ENCODE measurements at regions not wholly inside any gene's neighbourhood (a gene's known extent, or its start where the extent isn't known, plus 50 kb on each side); places are given as distances from the start of the nearest gene placed in this dataset.

DNA sequence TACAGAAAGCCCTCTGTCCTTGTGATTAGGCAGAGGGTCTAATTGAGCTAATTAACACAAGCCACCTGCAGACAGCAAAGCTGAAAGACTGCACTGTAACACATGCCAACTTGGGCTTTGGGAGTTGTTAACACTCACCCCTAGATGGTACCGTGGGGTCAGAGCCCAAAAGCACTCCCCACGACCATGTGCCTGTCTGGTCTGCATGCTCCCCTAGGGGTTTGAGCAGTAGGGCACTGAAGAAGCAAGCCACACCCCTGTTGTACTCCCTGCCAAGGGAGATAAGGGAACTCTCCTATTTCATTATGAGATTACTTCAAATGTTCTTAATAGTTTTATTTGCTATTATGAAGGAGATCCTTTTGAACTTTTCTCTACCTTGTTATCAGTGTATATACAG, 560.1 kb upstream of the FSHR start:
- FAIRE-seq (no peak), ATAC-seq (no peak), DNase-seq (ENCODE audit: low read depth, low spot score) (no peak)
- Histone ChIP-seq H3K79me2 (ENCODE audit: control insufficient read depth, insufficient read depth, low read length) (no peaks in the 10 kb centered on the region), H3K9me3 (replicated peaks; ENCODE audit: control insufficient read depth, insufficient read depth, low read length) (no peaks in the 10 kb centered on the region), H3K9ac (ENCODE audit: control insufficient read depth, insufficient read depth, low read length) (no peak overlapping the region), H3K27me3 (replicated peaks in 1 of 2; ENCODE audit: control insufficient read depth in 2 of 2, insufficient read depth in 2 of 2, low read length in 1 of 2) (no peaks in the 10 kb centered on the region), H3K4me2 (ENCODE audit: control insufficient read depth, insufficient read depth) (no peak overlapping the region), H3K4me3 (no peak overlapping the region), H4K20me1 (ENCODE audit: control insufficient read depth, insufficient read depth) (no peaks in the 10 kb centered on the region), H3K36me3 (ENCODE audit: control insufficient read depth in 2 of 2, insufficient read depth in 2 of 2, low read length in 1 of 2) (no peaks in the 10 kb centered on the region), H2AFZ (ENCODE audit: control insufficient read depth, low read depth, low read length) (no peak overlapping the region), H3K27ac (ENCODE audit: control insufficient read depth, insufficient read depth) (no peak overlapping the region), H3K4me1 (ENCODE audit: control insufficient read depth, insufficient read depth, low read length) (no peaks in the 10 kb centered on the region)
- ChIA-PET RAD21 (ENCODE audit: unreplicated experiment) (no interaction called here), CTCF (interaction anchor here (1.3 kb wide), 1 partner anchor 429 kb away, joined by 6 read pairs; no protein-coding TSS in a partner anchor), POLR2A (no interaction called here), SMC1A (ENCODE audit: uncharacterized antibody, unreplicated experiment) (no interaction called here)
- BruUV-seq (replicated peaks) = no TSS peak
- TF ChIP-seq, protein P1, sequence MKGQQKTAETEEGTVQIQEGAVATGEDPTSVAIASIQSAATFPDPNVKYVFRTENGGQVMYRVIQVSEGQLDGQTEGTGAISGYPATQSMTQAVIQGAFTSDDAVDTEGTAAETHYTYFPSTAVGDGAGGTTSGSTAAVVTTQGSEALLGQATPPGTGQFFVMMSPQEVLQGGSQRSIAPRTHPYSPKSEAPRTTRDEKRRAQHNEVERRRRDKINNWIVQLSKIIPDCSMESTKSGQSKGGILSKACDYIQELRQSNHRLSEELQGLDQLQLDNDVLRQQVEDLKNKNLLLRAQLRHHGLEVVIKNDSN (IDR thresholded peaks at IDR 0.05; ENCODE audit: borderline replicate concordance, extremely low read length, insufficient read depth, low read depth, low read length) = no peak
- no peak for TF ChIP-seq EGR1 (IDR thresholded peaks at IDR 0.05; ENCODE audit: borderline replicate concordance in 1 of 2, low read depth in 2 of 2, low read length in 2 of 2)
- TF ChIP-seq POU2F2 (IDR thresholded peaks at IDR 0.05; ENCODE audit: borderline replicate concordance, low read depth, low read length) = no peak
- TF ChIP-seq NRF1 (conservative IDR thresholded peaks at IDR 0.05; ENCODE audit: low read depth, low read length) = no peak
- no peak for TF ChIP-seq SREBF2 (IDR thresholded peaks at IDR 0.05; ENCODE audit: low read length)
- no peak for TF ChIP-seq RAD51 (IDR thresholded peaks at IDR 0.05)
- TF ChIP-seq, protein P2, sequence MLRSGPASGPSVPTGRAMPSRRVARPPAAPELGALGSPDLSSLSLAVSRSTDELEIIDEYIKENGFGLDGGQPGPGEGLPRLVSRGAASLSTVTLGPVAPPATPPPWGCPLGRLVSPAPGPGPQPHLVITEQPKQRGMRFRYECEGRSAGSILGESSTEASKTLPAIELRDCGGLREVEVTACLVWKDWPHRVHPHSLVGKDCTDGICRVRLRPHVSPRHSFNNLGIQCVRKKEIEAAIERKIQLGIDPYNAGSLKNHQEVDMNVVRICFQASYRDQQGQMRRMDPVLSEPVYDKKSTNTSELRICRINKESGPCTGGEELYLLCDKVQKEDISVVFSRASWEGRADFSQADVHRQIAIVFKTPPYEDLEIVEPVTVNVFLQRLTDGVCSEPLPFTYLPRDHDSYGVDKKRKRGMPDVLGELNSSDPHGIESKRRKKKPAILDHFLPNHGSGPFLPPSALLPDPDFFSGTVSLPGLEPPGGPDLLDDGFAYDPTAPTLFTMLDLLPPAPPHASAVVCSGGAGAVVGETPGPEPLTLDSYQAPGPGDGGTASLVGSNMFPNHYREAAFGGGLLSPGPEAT (IDR thresholded peaks at IDR 0.05; ENCODE audit: low read depth) = no peak
- TF ChIP-seq, protein P3, sequence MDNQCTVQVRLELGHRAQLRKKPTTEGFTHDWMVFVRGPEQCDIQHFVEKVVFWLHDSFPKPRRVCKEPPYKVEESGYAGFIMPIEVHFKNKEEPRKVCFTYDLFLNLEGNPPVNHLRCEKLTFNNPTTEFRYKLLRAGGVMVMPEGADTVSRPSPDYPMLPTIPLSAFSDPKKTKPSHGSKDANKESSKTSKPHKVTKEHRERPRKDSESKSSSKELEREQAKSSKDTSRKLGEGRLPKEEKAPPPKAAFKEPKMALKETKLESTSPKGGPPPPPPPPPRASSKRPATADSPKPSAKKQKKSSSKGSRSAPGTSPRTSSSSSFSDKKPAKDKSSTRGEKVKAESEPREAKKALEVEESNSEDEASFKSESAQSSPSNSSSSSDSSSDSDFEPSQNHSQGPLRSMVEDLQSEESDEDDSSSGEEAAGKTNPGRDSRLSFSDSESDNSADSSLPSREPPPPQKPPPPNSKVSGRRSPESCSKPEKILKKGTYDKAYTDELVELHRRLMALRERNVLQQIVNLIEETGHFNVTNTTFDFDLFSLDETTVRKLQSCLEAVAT (IDR thresholded peaks at IDR 0.05) = no peak
- TF ChIP-seq ZNF24 (IDR thresholded peaks at IDR 0.05) = no peak
- TF ChIP-seq HCFC1 (IDR thresholded peaks at IDR 0.05; ENCODE audit: low read length) = no peak
- TF ChIP-seq NFYB (IDR thresholded peaks at IDR 0.05; ENCODE audit: insufficient read depth, low read depth, low read length) = no peak
- TF ChIP-seq JUND (IDR thresholded peaks at IDR 0.05; ENCODE audit: low read depth, low read length) = no peak
- no peak for TF ChIP-seq MYB (IDR thresholded peaks at IDR 0.05; ENCODE audit: borderline replicate concordance, low read depth, low read length)
- TF ChIP-seq PAX5 (IDR thresholded peaks at IDR 0.05; ENCODE audit: borderline replicate concordance, low read depth, low read length) = no peak
- TF ChIP-seq, protein P4, sequence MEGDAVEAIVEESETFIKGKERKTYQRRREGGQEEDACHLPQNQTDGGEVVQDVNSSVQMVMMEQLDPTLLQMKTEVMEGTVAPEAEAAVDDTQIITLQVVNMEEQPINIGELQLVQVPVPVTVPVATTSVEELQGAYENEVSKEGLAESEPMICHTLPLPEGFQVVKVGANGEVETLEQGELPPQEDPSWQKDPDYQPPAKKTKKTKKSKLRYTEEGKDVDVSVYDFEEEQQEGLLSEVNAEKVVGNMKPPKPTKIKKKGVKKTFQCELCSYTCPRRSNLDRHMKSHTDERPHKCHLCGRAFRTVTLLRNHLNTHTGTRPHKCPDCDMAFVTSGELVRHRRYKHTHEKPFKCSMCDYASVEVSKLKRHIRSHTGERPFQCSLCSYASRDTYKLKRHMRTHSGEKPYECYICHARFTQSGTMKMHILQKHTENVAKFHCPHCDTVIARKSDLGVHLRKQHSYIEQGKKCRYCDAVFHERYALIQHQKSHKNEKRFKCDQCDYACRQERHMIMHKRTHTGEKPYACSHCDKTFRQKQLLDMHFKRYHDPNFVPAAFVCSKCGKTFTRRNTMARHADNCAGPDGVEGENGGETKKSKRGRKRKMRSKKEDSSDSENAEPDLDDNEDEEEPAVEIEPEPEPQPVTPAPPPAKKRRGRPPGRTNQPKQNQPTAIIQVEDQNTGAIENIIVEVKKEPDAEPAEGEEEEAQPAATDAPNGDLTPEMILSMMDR (IDR thresholded peaks at IDR 0.05 in 2 of 3, conservative IDR thresholded peaks at IDR 0.05 in 1 of 3; ENCODE audit: control insufficient read depth in 2 of 3, extremely low read depth in 1 of 3, insufficient read depth in 1 of 3, low read depth in 3 of 3, low read length in 3 of 3) = no peak
- intact Hi-C loops (cut with micrococcal nuclease; ENCODE audit: unreplicated experiment) (no loop called here), in situ Hi-C loops (cut with MboI) (no loop called here)
- WGBS (ENCODE audit: insufficient coverage, insufficient replicate concordance, low lambda C conversion rate, missing lambda C conversion rate) = 0% methylated on average over 2 of the region's 2 CpGs
